ENCODE measurements at regions not wholly inside any gene's neighbourhood (a gene's known extent, or its start where the extent isn't known, plus 50 kb on each side); places are given as distances from the start of the nearest gene placed in this dataset.

GRCh38 chr6:8174571-8174970 lies 72.2 kb upstream of the EEF1E1 start (continued):
- no peak for TF ChIP-seq MAX (IDR thresholded peaks at IDR 0.05; ENCODE audit: low read depth, low read length)
- TF ChIP-seq RBBP5 (conservative IDR thresholded peaks at IDR 0.05), result no peak
- TF ChIP-seq BCLAF1 (IDR thresholded peaks at IDR 0.05), result no peak
- TF ChIP-seq PRDM15 (CRISPR knock-in tag; IDR thresholded peaks at IDR 0.05), result no peak
- TF ChIP-seq ZBTB4 (CRISPR knock-in tag; IDR thresholded peaks at IDR 0.05), result no peak
- no peak for TF ChIP-seq LARP7 (IDR thresholded peaks at IDR 0.05)
- TF ChIP-seq SKIL (IDR thresholded peaks at IDR 0.05; ENCODE audit: low read depth, poor library complexity, severe bottlenecking), result no peak
- no peak for TF ChIP-seq E2F4 (IDR thresholded peaks at IDR 0.05; ENCODE audit: low read depth, low read length)
- TF ChIP-seq HDAC2 (IDR thresholded peaks at IDR 0.05), result no peak
